Neural cell (in vitro differentiated cells): ENCODE measurements at regions not wholly inside any gene's neighbourhood (a gene's known extent, or its start where the extent isn't known, plus 50 kb on each side); places are given as distances from the start of the nearest gene placed in this dataset.

ENCODE experiments used
- H2AFZ ChIP-seq: fragments of 200-600, 300-800 bp; sonication (generic), shearing (Covaris generic); 2 replicates; pipeline ENCODE4 v1.6.0; 2014; ENCODE audit warnings: low read depth, mild to moderate bottlenecking, antibody characterized with exemption, low read length, moderate library complexity
- H3F3A ChIP-seq: fragments of 200-600 bp; shearing (Covaris generic); 2 replicates; pipeline ENCODE4 v1.6.1; 2016; ENCODE audit warnings: mild to moderate bottlenecking, moderate library complexity, mixed read lengths, antibody characterized with exemption, low read length; ENCODE audit not compliant: insufficient read depth, poor library complexity, severe bottlenecking
- H3K27ac ChIP-seq: fragments of 200-600, 300-800 bp; sonication (generic), shearing (Covaris generic); 2 replicates; pipeline ENCODE4 v1.5.1; 2014; ENCODE audit warnings: mild to moderate bottlenecking, low read length, moderate library complexity
- H3K27me3 ChIP-seq: fragments of 300-800, 200-600 bp; sonication (generic), shearing (Covaris generic); 2 replicates; pipeline ENCODE4 v1.6.0; 2014; ENCODE audit warnings: mild to moderate bottlenecking, low read depth, low read length, moderate library complexity; ENCODE audit not compliant: insufficient read depth
- H3K36me3 ChIP-seq: fragments of 300-800, 200-600 bp; sonication (generic), shearing (Covaris generic); 2 replicates; pipeline ENCODE4 v1.5.1; 2014; ENCODE audit warnings: mild to moderate bottlenecking, antibody characterized with exemption, low read length, moderate library complexity; ENCODE audit not compliant: insufficient read depth
- H3K4me2 ChIP-seq: fragments of 300-800, 200-600 bp; sonication (generic), shearing (Covaris generic); 2 replicates; pipeline ENCODE4 v1.6.0; 2014; ENCODE audit warnings: mild to moderate bottlenecking, low read length
- H3K4me3 ChIP-seq: fragments of 300-800, 200-600 bp; sonication (generic), shearing (Covaris generic); 2 replicates; pipeline ENCODE4 v1.5.1; 2014; ENCODE audit warnings: mild to moderate bottlenecking, low read length, moderate library complexity
- H3K79me2 ChIP-seq: fragments of 200-600 bp; shearing (Covaris generic); replicated peaks from 2 replicates; pipeline ENCODE4 v1.6.0; 2014; ENCODE audit warnings: mild to moderate bottlenecking, low read length, moderate library complexity; ENCODE audit not compliant: insufficient read depth
- H3K9ac ChIP-seq: fragments of 300-800, 200-600 bp; sonication (generic), shearing (Covaris generic); 2 replicates; pipeline ENCODE4 v1.6.1; 2016; ENCODE audit warnings: mild to moderate bottlenecking, low read length, mixed read lengths
- H3K9me2 ChIP-seq: fragments of 200-600 bp; shearing (Covaris generic); 2 replicates; pipeline ENCODE4 v1.6.1; 2016; ENCODE audit warnings: mild to moderate bottlenecking, low read length, mixed read lengths; ENCODE audit not compliant: insufficient read depth
- H3K9me3 ChIP-seq: fragments of 200-600, 300-800 bp; sonication (generic), shearing (Covaris generic); 2 replicates; pipeline ENCODE4 v1.6.1; 2016; ENCODE audit warnings: mild to moderate bottlenecking, mixed run types, low read length, moderate library complexity, mixed read lengths
- H4K20me1 ChIP-seq: fragments of 200-600 bp; shearing (Covaris generic); 2 replicates; pipeline ENCODE4 v1.6.1; 2016; ENCODE audit warnings: mild to moderate bottlenecking, mixed run types; ENCODE audit not compliant: insufficient read depth
- EP300 ChIP-seq: fragments of 450-650 bp; conservative IDR thresholded peaks from 2 replicates; pipeline ENCODE4 v1.6.1; 2014; ENCODE audit warnings: antibody characterized with exemption, mild to moderate bottlenecking, moderate library complexity; ENCODE audit not compliant: poor library complexity, severe bottlenecking
- EZH2 ChIP-seq: fragments of 200-600, 300-800 bp; shearing (Covaris generic), sonication (generic); IDR thresholded peaks from 2 replicates; pipeline ENCODE4 v1.6.1; 2014; ENCODE audit warnings: antibody characterized with exemption, low read length, borderline replicate concordance, mild to moderate bottlenecking; ENCODE audit not compliant: insufficient read depth, poor library complexity, severe bottlenecking
- MXI1 ChIP-seq: fragments of 450-650 bp; conservative IDR thresholded peaks from 2 replicates; pipeline ENCODE4 v1.6.1; 2014; ENCODE audit warnings: antibody characterized with exemption, mild to moderate bottlenecking; ENCODE audit not compliant: poor library complexity, severe bottlenecking
- POLR2AphosphoS5 ChIP-seq: IDR thresholded peaks from 2 replicates; pipeline ENCODE4 v1.6.1; 2012
- RAD21 ChIP-seq: fragments of 450-650 bp; conservative IDR thresholded peaks from 2 replicates; pipeline ENCODE4 v1.6.1; 2014; ENCODE audit warnings: antibody characterized with exemption, mild to moderate bottlenecking, moderate library complexity
- SMC3 ChIP-seq: fragments of 450-650 bp; conservative IDR thresholded peaks from 2 replicates; pipeline ENCODE4 v1.6.1; 2014; ENCODE audit warnings: antibody characterized with exemption, mild to moderate bottlenecking, moderate library complexity; ENCODE audit not compliant: poor library complexity
- TAF1 ChIP-seq: IDR thresholded peaks from 2 replicates; pipeline ENCODE4 v1.6.1; 2012; ENCODE audit warnings: low read depth
- TF ChIP-seq, protein P1 (sequence below): IDR thresholded peaks from 2 replicates; pipeline ENCODE4 v1.6.1; 2012; ENCODE audit warnings: borderline replicate concordance
- TF ChIP-seq, protein P2 (sequence below): fragments of 450-650 bp; IDR thresholded peaks from 2 replicates; pipeline ENCODE4 v1.5.1; 2014; ENCODE audit warnings: antibody characterized with exemption, mild to moderate bottlenecking, moderate library complexity; ENCODE audit not compliant: poor library complexity, severe bottlenecking

DNA sequence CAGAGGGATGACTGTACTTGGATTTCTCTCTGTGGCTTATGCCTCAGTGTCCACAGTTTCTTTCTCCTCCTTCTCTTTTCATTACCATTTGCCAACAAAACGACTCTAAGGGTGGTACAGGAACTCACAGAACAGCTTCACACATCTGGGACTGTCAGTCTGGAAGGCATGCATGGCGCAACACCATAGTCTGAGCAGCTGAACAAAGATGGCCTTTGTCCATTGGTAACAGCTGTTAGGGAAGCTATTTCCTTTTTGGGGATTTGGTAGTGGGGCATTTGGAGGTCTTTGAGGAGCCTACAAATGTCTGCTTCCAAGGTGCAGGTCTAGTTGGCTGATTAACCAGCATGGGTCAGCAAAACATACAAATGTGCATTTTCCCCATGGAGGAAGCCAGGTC, 81.4 kb upstream of the PCDH8 start:
- no peaks in the 10 kb centered on the region for H3F3A ChIP-seq
- no peaks in the 10 kb centered on the region for H4K20me1 ChIP-seq
- H3K4me3 ChIP-seq: no peak overlapping the region
- H3K9me3 ChIP-seq: no peaks in the 10 kb centered on the region
- no peaks in the 10 kb centered on the region for H3K36me3 ChIP-seq
- no peak overlapping the region for H2AFZ ChIP-seq
- no peaks in the 10 kb centered on the region for H3K9me2 ChIP-seq
- H3K27ac ChIP-seq: no peak overlapping the region
- no peaks in the 10 kb centered on the region for H3K79me2 ChIP-seq
- no peak overlapping the region for H3K9ac ChIP-seq
- no peak overlapping the region for H3K4me2 ChIP-seq
- no peak for TF ChIP-seq SMC3
- no peaks in the 10 kb centered on the region for H3K27me3 ChIP-seq

DNA sequence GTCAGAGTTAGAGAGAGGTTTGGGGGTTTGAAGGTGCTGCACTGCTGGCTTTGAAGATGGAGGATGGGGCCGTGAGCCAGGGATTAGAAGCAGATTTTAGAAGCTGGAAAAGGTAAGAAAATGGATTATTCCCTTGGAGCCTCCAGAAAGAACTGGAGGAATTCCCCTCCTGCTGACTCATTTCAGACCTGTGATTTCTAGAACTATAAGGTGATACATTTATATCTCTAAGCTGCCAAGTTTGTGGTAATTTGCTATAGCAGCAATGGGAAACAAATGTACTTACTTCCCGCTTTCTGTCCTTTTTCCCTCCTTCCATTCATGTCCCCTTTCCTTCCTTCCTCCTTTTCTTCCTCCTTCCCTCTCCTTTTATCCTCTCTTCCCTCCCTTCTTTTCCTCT, 78.5 kb upstream of the PCDH8 start:
- Histone ChIP-seq H3K27ac (no peak overlapping the region), H4K20me1 (no peaks in the 10 kb centered on the region), H3K9me2 (no peaks in the 10 kb centered on the region), H3F3A (no peaks in the 10 kb centered on the region), H3K79me2 (no peaks in the 10 kb centered on the region), H3K4me2 (no peak overlapping the region), H3K9ac (no peak overlapping the region), H2AFZ (no peak overlapping the region), H3K4me3 (no peak overlapping the region), H3K27me3 (no peaks in the 10 kb centered on the region), H3K9me3 (no peaks in the 10 kb centered on the region), H3K36me3 (no peaks in the 10 kb centered on the region)
- TF ChIP-seq, protein P1, sequence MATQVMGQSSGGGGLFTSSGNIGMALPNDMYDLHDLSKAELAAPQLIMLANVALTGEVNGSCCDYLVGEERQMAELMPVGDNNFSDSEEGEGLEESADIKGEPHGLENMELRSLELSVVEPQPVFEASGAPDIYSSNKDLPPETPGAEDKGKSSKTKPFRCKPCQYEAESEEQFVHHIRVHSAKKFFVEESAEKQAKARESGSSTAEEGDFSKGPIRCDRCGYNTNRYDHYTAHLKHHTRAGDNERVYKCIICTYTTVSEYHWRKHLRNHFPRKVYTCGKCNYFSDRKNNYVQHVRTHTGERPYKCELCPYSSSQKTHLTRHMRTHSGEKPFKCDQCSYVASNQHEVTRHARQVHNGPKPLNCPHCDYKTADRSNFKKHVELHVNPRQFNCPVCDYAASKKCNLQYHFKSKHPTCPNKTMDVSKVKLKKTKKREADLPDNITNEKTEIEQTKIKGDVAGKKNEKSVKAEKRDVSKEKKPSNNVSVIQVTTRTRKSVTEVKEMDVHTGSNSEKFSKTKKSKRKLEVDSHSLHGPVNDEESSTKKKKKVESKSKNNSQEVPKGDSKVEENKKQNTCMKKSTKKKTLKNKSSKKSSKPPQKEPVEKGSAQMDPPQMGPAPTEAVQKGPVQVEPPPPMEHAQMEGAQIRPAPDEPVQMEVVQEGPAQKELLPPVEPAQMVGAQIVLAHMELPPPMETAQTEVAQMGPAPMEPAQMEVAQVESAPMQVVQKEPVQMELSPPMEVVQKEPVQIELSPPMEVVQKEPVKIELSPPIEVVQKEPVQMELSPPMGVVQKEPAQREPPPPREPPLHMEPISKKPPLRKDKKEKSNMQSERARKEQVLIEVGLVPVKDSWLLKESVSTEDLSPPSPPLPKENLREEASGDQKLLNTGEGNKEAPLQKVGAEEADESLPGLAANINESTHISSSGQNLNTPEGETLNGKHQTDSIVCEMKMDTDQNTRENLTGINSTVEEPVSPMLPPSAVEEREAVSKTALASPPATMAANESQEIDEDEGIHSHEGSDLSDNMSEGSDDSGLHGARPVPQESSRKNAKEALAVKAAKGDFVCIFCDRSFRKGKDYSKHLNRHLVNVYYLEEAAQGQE: no peak
- TF ChIP-seq EZH2 (no peak), EP300 (no peak)

DNA sequence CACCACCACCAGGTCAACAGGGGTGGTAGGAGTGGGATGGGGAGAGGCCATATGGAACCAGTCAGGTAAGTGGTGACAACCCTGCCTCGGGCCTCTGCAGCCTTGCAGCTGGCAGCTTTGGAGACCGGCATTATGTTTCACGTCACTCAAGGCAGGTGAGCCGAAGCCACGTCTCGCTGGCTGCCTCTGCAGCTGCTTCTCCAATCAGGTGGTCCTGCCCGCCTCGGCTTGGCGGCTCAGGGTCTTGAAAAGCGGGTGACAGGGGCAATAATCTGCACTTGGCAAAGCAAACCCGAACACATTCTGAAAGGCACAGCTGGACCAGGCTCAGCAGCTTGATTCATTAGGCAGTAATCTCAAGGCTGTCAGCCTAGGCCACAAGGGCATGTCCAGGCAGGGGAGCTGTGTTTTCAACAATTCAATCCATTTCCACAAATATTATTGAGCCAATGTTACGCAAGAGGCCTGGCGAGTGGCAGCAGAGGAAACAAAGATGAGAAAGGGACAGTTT, 77.4 kb upstream of the PCDH8 start:
- H2AFZ ChIP-seq: no peak overlapping the region
- no peaks in the 10 kb centered on the region for H4K20me1 ChIP-seq
- no peak overlapping the region for H3K27ac ChIP-seq
- H3K4me3 ChIP-seq: no peak overlapping the region
- H3K27me3 ChIP-seq: no peaks in the 10 kb centered on the region
- no peaks in the 10 kb centered on the region for H3F3A ChIP-seq
- H3K9me3 ChIP-seq: no peaks in the 10 kb centered on the region
- H3K4me2 ChIP-seq: no peak overlapping the region
- H3K9ac ChIP-seq: no peak overlapping the region
- TF ChIP-seq TAF1: no peak
- TF ChIP-seq RAD21: no peak
- TF ChIP-seq, protein P2, sequence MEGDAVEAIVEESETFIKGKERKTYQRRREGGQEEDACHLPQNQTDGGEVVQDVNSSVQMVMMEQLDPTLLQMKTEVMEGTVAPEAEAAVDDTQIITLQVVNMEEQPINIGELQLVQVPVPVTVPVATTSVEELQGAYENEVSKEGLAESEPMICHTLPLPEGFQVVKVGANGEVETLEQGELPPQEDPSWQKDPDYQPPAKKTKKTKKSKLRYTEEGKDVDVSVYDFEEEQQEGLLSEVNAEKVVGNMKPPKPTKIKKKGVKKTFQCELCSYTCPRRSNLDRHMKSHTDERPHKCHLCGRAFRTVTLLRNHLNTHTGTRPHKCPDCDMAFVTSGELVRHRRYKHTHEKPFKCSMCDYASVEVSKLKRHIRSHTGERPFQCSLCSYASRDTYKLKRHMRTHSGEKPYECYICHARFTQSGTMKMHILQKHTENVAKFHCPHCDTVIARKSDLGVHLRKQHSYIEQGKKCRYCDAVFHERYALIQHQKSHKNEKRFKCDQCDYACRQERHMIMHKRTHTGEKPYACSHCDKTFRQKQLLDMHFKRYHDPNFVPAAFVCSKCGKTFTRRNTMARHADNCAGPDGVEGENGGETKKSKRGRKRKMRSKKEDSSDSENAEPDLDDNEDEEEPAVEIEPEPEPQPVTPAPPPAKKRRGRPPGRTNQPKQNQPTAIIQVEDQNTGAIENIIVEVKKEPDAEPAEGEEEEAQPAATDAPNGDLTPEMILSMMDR: no peak
- no peak for TF ChIP-seq EP300
- TF ChIP-seq SMC3: no peak
- no peak for TF ChIP-seq MXI1
- TF ChIP-seq, protein P1: no peak
- TF ChIP-seq POLR2AphosphoS5: no peak
- TF ChIP-seq EZH2: no peak
- no peaks in the 10 kb centered on the region for H3K79me2 ChIP-seq
- no peaks in the 10 kb centered on the region for H3K36me3 ChIP-seq
- no peaks in the 10 kb centered on the region for H3K9me2 ChIP-seq
